Ascending aorta (tissue), 2 donors: ENCODE measurements at regions not wholly inside any gene's neighbourhood (a gene's known extent, or its start where the extent isn't known, plus 50 kb on each side); places are given as distances from the start of the nearest gene placed in this dataset.

Experiments
- DNase-seq, 2 donors: peaks; one replicate each; pipeline ENCODE4 v3.0.0-alpha.2; 2019; ENCODE audit warnings: low spot score in 2 of 2
- H3K27ac ChIP-seq, 2 donors: fragments of 200-600 bp; sonication (generic); one replicate each; pipeline ENCODE4 v1.5.1; 2016 to 2017; ENCODE audit warnings: mild to moderate bottlenecking in 1 of 2
- H3K27me3 ChIP-seq: fragments of 200-600 bp; sonication (generic); one replicate; pipeline ENCODE4 v1.5.1; 2017
- H3K36me3 ChIP-seq, 2 donors: fragments of 200-600 bp; sonication (generic); one replicate each; pipeline ENCODE4 v1.5.1; 2016
- H3K4me1 ChIP-seq, 2 donors: fragments of 200-600 bp; sonication (generic); one replicate each; pipeline ENCODE4 v1.5.1; 2016 to 2017; ENCODE audit warnings: mild to moderate bottlenecking in 1 of 2
- H3K4me3 ChIP-seq, 2 donors: fragments of 200-600 bp; sonication (generic); one replicate each; pipeline ENCODE4 v1.5.1; 2016 to 2017; ENCODE audit warnings: mild to moderate bottlenecking in 1 of 2
- H3K9me3 ChIP-seq, 2 donors: fragments of 200-600 bp; sonication (generic); one replicate each; pipeline ENCODE4 v1.5.1; 2016
- CTCF ChIP-seq, 3 experiments: fragments of 200-600 bp in 2 of 3; fragments of 450-650 bp in 1 of 3; sonication (generic) in 2 of 3; IDR thresholded peaks; one replicate each; pipeline ENCODE4 v1.5.1; 2016 to 2019; ENCODE audit warnings: antibody characterized with exemption in 3 of 3, mild to moderate bottlenecking in 1 of 3, moderate library complexity in 1 of 3
- intact Hi-C: fragments of 100-400 bp; cut with DNase I; formaldehyde crosslinking; loops from one replicate; pipeline ENCODE4 v1.15.1; 2023

DNA sequence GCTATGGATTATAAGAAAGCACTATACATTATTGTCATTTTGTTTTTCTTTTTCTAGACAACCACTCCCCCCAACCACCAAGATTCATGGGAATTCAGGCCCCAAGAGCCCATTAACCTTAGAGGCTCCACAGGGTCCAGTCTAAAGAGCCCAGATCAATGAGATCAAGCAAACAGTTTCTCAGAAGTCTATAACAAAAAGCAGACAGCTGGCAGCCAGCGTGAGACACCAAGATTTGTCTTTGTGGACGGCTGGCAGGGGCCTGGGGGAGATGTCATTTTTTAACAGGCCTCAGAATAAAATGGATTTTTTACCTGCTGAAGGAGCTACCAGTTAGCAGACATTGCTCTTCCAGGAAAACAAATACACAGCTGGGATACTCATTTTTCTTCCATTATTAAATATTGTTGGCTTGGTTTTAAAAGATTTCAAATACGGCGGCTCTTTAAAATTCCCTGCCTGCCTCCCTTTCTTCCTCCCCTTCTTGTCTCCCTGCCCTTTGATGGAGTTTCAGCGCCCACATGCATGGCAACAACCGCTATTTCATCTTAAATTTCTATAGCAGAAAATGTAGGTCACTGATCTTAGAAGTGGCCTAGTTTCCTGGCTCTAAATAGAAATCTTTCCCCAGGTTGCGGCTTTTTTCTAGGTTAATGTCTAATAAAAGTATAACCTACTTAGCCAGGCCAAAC, 130.6 kb downstream of the FAM174B start:
- TF ChIP-seq CTCF (IDR thresholded peaks at IDR 0.05): no peak
- H3K27ac ChIP-seq: no peak overlapping the region
- H3K27me3 ChIP-seq: no peaks in the 10 kb centered on the region

GRCh38 chr15:92524161-92524560, 130.5 kb downstream of the ST8SIA2 start:
- H3K36me3 ChIP-seq: no peaks in the 10 kb centered on the region
- intact Hi-C loops: loop anchor here (10.0 kb wide), 1 partner anchor 161 kb away; no protein-coding TSS in a partner anchor
- DNase-seq: no peak
- no peak overlapping the region for H3K4me3 ChIP-seq
- no peak overlapping the region for H3K27ac ChIP-seq
- no peaks in the 10 kb centered on the region for H3K27me3 ChIP-seq
- no peak for TF ChIP-seq CTCF (IDR thresholded peaks at IDR 0.05)
- no peaks in the 10 kb centered on the region for H3K9me3 ChIP-seq
- H3K4me1 ChIP-seq: no peaks in the 10 kb centered on the region

More for the DNA sequence above, 130.6 kb downstream of the FAM174B start:
- H3K36me3 ChIP-seq: no peaks in the 10 kb centered on the region
- no peak overlapping the region for H3K4me3 ChIP-seq
- H3K4me1 ChIP-seq: no peaks in the 10 kb centered on the region
- intact Hi-C loops: loop anchor here (10.0 kb wide), 1 partner anchor 160 kb away; no protein-coding TSS in a partner anchor
- no peak for DNase-seq
- no peaks in the 10 kb centered on the region for H3K9me3 ChIP-seq

GRCh38 chr15:92523176-92523575, 129.5 kb downstream of the ST8SIA2 start:
- H3K36me3 ChIP-seq: no peaks in the 10 kb centered on the region
- H3K9me3 ChIP-seq: no peaks in the 10 kb centered on the region
- TF ChIP-seq CTCF (IDR thresholded peaks at IDR 0.05): no peak
- intact Hi-C loops: loop anchor here (10.0 kb wide), 1 partner anchor 162 kb away; no protein-coding TSS in a partner anchor
- DNase-seq: no peak
- H3K4me3 ChIP-seq: no peak overlapping the region
- H3K27ac ChIP-seq: no peak overlapping the region
- no peaks in the 10 kb centered on the region for H3K4me1 ChIP-seq
- H3K27me3 ChIP-seq: no peaks in the 10 kb centered on the region

GRCh38 chr15:92521624-92522008, 127.9 kb downstream of the ST8SIA2 start:
- H3K9me3 ChIP-seq: no peaks in the 10 kb centered on the region
- DNase-seq: peak in 1 of 2 donors; percentile 87
- no peaks in the 10 kb centered on the region for H3K36me3 ChIP-seq
- H3K4me1 ChIP-seq: no peaks in the 10 kb centered on the region
- no peak overlapping the region for H3K27ac ChIP-seq
- no peak overlapping the region for H3K4me3 ChIP-seq
- intact Hi-C loops: loop anchor here (1.0 to 10.0 kb wide), 2 partner anchors 163 to 194 kb away; no protein-coding TSS in a partner anchor
- peak; percentile 63 to 85 (median 76) for TF ChIP-seq CTCF (IDR thresholded peaks at IDR 0.05)
- no peaks in the 10 kb centered on the region for H3K27me3 ChIP-seq

GRCh38 chr15:92520914-92521623, 127.4 kb downstream of the ST8SIA2 start:
- intact Hi-C loops: loop anchor here (1.0 to 10.0 kb wide), 2 partner anchors 164 to 194 kb away; no protein-coding TSS in a partner anchor
- H3K9me3 ChIP-seq: no peaks in the 10 kb centered on the region
- H3K27ac ChIP-seq: no peak overlapping the region
- H3K4me1 ChIP-seq: no peaks in the 10 kb centered on the region
- H3K36me3 ChIP-seq: no peaks in the 10 kb centered on the region
- TF ChIP-seq CTCF (IDR thresholded peaks at IDR 0.05): no peak
- no peak overlapping the region for H3K4me3 ChIP-seq
- no peaks in the 10 kb centered on the region for H3K27me3 ChIP-seq
- DNase-seq: no peak
